ENCODE measurements at regions not wholly inside any gene's neighbourhood (a gene's known extent, or its start where the extent isn't known, plus 50 kb on each side); places are given as distances from the start of the nearest gene placed in this dataset.

DNA sequence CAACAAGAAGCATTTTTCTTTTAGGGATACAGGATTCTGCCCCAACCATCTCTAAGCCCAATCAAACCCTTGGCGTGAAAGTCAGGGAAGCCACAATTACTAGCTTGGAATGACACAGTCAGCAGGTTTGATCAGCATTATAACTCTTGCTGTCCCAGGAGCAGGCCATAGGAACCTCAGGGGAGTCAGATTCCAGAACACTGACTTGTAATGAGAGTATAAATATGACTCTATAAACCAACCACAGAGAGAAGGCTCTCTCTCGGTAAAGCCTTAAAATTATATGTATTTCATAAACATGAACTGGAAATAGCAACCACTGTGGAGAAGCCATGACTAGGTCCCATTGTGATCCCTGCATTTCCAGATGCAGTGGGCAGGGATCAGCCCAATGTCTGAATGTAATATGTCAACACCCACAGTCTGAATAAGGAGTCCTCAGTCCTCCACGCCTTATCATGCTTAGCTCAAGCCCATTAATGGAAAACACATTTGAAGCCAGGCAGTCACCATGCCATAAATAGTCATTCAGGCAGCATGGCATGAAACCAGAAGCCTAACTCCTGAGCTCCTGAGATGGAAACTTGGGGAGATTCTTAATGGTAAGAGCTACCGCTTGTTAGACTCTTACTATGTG, 99.1 kb upstream of the MTNR1B start:
- Histone ChIP-seq H3K36me3 (no peaks in the 10 kb centered on the region), H3K27me3 (no peaks in the 10 kb centered on the region), H3K9me3 (no peaks in the 10 kb centered on the region), H3K4me1 (peaks cover 0 to 6% (median 2%) of the 10 kb centered on the region in 4 donors), H3K4me3 (no peak overlapping the region), H3K27ac (no peak overlapping the region)
- intact Hi-C loops (cut with DNase I; ENCODE audit: low total_unique reads) = no loop called here
- no peak for DNase-seq
- TF ChIP-seq POLR2A (IDR thresholded peaks at IDR 0.05) = no peak
- TF ChIP-seq, protein P1, sequence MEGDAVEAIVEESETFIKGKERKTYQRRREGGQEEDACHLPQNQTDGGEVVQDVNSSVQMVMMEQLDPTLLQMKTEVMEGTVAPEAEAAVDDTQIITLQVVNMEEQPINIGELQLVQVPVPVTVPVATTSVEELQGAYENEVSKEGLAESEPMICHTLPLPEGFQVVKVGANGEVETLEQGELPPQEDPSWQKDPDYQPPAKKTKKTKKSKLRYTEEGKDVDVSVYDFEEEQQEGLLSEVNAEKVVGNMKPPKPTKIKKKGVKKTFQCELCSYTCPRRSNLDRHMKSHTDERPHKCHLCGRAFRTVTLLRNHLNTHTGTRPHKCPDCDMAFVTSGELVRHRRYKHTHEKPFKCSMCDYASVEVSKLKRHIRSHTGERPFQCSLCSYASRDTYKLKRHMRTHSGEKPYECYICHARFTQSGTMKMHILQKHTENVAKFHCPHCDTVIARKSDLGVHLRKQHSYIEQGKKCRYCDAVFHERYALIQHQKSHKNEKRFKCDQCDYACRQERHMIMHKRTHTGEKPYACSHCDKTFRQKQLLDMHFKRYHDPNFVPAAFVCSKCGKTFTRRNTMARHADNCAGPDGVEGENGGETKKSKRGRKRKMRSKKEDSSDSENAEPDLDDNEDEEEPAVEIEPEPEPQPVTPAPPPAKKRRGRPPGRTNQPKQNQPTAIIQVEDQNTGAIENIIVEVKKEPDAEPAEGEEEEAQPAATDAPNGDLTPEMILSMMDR (IDR thresholded peaks at IDR 0.05) = no peak
- no peak for TF ChIP-seq EP300 (IDR thresholded peaks at IDR 0.05)
- TF ChIP-seq POLR2AphosphoS5 (IDR thresholded peaks at IDR 0.05) = no peak
- WGBS, 5 donors = 76 to 91% (median 88%) methylated on average over 4 of the region's 4 CpGs

DNA sequence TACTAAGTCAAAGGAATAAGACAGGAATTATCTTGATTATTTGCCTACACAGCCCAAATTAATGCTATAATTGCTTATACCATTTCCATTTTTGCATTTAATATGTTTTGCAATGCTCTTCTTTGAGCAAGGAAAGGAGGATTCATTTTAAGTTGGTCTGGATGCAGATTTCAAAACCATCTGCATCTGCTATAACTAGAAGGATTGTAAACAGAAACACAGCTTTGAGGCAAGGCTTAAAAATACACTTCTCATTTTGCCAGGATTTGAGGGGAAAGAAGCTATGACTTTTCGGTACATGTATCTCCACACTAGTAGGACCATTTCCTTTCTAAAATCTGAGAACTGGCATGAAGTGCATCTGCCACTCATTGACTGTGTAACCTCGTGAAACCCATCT, 95.9 kb upstream of the MTNR1B start:
- TF ChIP-seq EP300 (IDR thresholded peaks at IDR 0.05) (no peak), POLR2AphosphoS5 (IDR thresholded peaks at IDR 0.05) (no peak), POLR2A (IDR thresholded peaks at IDR 0.05) (no peak)
- TF ChIP-seq, protein P1 (IDR thresholded peaks at IDR 0.05) = no peak
- Histone ChIP-seq H3K27ac (no peak overlapping the region), H3K4me1 (peaks cover 0 to 6% (median 0%) of the 10 kb centered on the region in 4 donors), H3K36me3 (no peaks in the 10 kb centered on the region), H3K4me3 (no peak overlapping the region), H3K27me3 (no peaks in the 10 kb centered on the region), H3K9me3 (no peaks in the 10 kb centered on the region)
- WGBS, 5 donors = 71 to 78% (median 75%) methylated on average over 2 of the region's 2 CpGs
- no peak for DNase-seq
- intact Hi-C loops (cut with DNase I; ENCODE audit: low total_unique reads) = no loop called here

DNA sequence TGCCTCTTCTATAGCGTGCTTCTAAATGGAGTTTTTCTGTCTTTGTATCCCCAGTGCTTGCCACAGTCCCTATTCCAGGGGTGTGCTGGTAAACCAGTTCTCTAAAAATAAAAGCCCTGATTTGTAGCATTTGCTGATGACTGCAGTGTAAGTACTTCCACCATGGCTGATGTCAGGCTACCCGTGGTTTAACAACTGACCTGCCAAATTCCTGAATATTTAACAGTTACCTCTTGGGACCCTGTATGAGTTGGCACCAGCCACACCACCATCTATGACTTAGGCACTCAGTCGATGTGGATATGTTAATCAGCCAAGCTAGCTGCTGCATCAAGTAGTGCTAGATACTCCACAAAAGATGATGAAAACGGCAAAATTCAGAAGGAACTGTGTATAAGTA, 94.0 kb upstream of the MTNR1B start:
- TF ChIP-seq EP300 (IDR thresholded peaks at IDR 0.05) (no peak), POLR2AphosphoS5 (IDR thresholded peaks at IDR 0.05) (no peak), POLR2A (IDR thresholded peaks at IDR 0.05) (no peak)
- TF ChIP-seq, protein P1 (IDR thresholded peaks at IDR 0.05) = no peak
- Histone ChIP-seq H3K36me3 (no peaks in the 10 kb centered on the region), H3K27me3 (no peaks in the 10 kb centered on the region), H3K4me3 (no peak overlapping the region), H3K27ac (no peak overlapping the region), H3K9me3 (no peaks in the 10 kb centered on the region), H3K4me1 (peaks cover 0 to 6% (median 0%) of the 10 kb centered on the region in 4 donors)
- 81 to 87% (median 85%) methylated on average over 4 of the region's 4 CpGs for WGBS, 5 donors
- intact Hi-C loops (cut with DNase I; ENCODE audit: low total_unique reads) = no loop called here
- DNase-seq = no peak

DNA sequence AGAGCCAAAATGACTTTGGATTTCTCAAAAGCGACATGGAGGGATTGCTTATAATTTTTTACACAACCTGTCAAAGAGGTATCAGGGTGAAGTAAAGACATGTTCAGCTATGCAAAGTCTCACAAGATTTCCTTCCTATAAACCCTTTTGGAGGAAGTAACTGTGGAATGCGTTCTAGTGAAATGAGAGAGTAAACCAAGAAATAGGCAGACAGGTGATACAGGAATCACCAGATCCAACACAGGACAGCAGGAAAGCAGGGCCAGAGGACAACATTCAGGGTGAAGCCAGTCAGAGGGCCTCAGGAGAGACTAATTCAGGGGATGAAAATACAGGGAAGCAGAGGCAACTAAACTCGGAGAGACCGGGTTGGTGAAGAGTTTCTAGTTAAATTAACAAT, 90.4 kb upstream of the MTNR1B start:
- no peaks in the 10 kb centered on the region for H3K9me3 ChIP-seq
- H3K4me3 ChIP-seq = no peak overlapping the region
- H3K36me3 ChIP-seq = peaks cover 0 to 6% (median 2%) of the 10 kb centered on the region in 4 donors
- DNase-seq = no peak
- intact Hi-C loops (cut with DNase I; ENCODE audit: low total_unique reads) = no loop called here
- no peaks in the 10 kb centered on the region for H3K4me1 ChIP-seq
- H3K27ac ChIP-seq = no peak overlapping the region
- H3K27me3 ChIP-seq = no peaks in the 10 kb centered on the region
- 76 to 84% (median 81%) methylated on average over 4 of the region's 4 CpGs for WGBS, 5 donors
- TF ChIP-seq POLR2AphosphoS5 (IDR thresholded peaks at IDR 0.05) (no peak), EP300 (IDR thresholded peaks at IDR 0.05) (no peak), POLR2A (IDR thresholded peaks at IDR 0.05) (no peak)
- TF ChIP-seq, protein P1 (IDR thresholded peaks at IDR 0.05) = no peak

All from stomach (tissue), 8 donors.